VCaP (cell line): ENCODE measurements at regions not wholly inside any gene's neighbourhood (a gene's known extent, or its start where the extent isn't known, plus 50 kb on each side); places are given as distances from the start of the nearest gene placed in this dataset.
"Not testable (repeated sequence)": the region's sequence is repeated elsewhere in the genome, so short reads cannot be mapped to it uniquely, and the experiment has no call there.

ENCODE experiments used
- H3K27ac ChIP-seq: fragments of 450-650 bp; 2 replicates; pipeline ENCODE4 v1.5.1; 2017

DNA sequence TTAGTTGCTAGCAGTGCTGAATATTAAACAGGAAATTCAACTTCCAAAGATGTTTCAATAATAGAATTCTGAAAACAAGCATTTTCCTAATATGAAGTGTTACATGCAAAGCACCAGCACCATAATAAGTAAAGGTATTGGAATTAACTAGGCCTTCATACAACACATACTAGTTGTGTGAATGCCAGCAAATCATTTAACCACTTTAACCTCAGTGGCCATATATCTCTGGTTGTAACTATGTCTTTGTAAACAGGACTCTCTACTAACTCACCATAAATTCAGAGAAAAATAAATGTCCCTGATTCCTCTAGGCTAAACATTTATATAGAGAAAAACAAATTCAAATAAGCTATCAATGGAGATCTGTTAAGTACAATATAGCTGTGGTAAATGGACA, 175.7 kb upstream of the NBPF9 start:
- H3K27ac ChIP-seq = not testable (repeated sequence)

DNA sequence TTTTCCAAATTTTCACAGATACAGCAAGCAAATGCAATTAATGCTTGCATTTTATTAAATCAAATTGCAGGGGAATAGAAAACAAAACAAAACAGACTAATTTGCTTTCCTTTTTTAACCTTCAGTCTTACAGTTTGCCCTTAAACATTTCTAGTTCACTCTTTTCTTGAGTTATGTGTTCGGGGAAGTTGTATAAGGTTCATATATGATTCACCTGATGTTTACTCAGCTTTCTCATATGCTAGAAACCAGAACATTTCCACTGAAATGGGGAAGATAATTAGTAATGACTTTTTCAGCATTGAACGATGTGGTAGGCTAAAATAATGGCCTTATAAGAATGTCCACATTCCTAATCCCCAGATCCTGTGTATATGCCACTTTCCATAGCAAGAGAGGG, 176.2 kb upstream of the NBPF9 start:
- H3K27ac ChIP-seq = not testable (repeated sequence)

DNA sequence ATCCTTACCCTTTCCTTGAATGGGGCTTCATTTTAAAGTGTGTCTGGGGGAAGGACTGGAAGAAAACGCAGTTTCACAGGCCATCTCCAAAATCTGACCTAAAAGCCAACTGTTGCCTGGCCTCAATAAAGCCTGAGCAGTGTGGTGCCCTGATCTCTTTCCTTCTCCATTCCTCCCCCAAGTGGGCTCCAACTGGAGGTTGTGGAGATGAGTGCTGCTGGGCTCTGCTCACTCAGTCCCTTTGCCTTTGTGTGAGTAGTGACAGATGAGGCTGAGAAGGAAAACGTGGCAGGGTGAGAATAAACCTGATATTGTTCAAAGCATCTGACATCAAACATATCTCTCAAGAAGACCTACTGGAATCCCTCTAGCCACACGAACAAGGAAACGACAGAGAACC, 181.4 kb upstream of the NBPF9 start:
- not testable (repeated sequence) for H3K27ac ChIP-seq

DNA sequence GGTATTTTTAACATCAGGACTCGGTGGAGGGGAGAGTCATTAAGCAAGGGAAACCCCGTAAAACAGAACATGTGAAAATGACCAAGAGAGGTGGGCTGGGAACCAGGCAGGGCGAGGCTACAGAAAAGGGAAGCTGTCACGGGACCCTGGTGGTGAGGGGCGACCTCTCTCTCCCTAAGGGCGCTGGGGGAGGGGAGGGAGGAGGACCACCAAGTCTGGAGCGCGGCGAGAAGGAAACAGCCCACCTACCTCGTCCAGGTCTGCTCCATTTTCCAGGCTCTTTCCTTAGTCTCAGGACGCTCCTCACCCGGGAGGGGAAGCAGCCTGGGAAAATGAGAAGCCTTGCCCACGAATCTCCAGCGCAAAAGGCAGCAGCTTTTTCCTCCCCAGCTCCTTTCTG, 181.9 kb upstream of the NBPF9 start:
- not testable (repeated sequence) for H3K27ac ChIP-seq

DNA sequence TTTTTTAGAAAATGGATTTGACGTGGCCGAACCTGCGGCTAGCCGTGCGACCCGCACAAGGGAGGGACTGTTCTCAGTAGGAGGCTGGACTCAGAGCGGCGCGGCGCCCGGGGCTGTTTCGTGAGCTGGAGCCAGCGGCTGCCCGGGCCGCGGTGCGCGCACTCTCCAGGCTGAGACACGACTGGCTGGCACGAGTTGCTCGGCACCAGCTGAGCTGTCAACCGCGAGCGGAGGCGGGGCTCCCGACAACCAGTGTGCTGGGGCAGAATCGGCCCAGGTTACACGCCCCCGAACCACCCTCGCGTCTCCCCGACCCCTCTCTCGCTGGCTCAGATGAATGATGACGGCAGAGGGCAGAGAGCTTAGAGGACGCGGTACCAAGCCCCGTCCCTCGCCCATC, 182.3 kb upstream of the NBPF9 start:
- not testable (repeated sequence) for H3K27ac ChIP-seq

DNA sequence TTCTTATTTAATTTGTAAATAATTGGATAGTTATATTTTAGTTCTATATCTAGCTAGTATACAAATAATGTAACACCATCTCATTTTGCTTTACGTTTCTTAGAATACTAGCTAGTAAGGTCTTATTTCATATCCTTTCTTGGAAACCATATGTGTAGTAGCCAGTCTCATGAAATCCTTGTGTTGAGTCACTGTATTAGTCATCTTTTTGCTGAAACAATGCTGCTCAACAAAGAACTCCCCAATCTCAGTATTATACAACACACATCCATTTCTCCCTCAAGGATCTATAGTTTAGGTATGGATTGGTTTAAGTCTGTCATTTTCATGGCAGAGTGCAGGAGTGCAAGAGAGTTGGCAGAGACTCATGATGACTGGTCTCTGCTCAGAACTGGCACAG, 185.2 kb upstream of the NBPF9 start:
- H3K27ac ChIP-seq = not testable (repeated sequence)

DNA sequence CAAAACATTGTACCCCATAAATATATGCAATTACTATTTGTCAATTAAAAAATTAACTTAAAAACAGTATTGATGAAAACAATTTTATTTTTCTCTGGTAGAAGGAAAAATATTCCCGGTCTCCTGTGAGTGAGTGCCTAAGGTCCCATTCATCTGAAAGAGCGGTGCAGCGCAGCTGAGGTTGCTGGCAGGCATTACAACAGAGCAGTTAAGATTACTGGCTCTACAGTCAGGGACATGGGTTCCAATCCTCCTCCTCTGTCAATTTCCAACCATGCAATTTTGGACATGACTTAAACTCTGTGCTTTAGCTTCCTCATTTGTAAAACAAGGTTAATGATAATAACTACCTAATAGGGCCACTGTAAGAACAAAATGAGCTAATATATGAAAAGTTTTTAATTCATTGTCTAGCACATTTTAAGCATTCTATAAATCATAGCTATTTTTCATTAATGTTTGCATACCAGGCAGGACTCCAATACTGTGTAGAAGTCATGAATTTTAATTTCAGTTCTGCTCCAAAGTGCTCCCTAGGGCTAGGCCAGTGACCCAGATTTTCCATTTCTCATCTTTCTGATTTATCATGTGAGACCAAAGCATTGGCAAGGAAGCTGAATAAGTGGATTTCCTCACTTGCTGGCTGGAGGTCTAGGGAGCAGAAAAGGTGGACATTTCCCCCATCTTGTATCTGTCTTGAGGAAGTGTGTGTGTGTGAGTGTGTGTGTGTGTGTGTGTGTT, 174.2 kb upstream of the NBPF19 start:
- H3K27ac ChIP-seq = not testable (repeated sequence)

DNA sequence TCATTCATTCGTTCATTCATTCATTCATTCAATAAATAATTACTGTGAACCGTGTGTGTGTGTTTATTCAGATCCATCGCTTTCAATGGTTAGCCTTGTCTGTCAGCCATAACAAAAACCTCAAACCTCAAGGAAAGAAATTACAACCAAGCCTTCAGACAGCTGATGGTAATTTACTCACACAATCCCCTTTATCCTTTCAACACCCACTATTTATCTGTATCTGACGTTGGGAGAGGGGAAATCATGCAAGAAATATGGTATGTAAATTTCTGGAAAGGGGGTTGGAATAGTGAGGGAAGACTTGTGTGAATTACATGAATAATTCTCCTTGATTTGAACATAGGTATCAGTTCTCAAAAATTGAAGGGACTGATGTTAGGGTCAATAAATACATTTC, 173.6 kb upstream of the NBPF19 start:
- not testable (repeated sequence) for H3K27ac ChIP-seq

DNA sequence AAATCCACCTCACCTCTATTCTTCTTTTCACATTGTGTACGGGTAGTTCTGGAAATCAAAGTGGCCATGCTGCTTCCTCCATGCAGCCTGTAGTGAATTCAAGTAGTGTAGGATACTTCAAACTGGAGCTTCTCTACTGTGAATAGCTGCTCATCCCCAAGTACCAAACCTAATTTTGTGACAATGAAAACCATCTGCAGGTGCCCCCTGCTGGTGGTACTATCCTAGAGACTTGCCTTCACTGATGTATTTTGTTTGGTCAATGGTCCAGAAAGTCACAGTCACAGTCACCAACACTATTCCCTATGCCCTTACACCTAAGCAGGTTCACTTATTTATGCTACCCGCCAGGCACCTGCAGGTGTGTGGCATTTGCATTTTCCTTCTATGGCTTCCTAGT, 170.0 kb upstream of the NBPF19 start:
- H3K27ac ChIP-seq = not testable (repeated sequence)

DNA sequence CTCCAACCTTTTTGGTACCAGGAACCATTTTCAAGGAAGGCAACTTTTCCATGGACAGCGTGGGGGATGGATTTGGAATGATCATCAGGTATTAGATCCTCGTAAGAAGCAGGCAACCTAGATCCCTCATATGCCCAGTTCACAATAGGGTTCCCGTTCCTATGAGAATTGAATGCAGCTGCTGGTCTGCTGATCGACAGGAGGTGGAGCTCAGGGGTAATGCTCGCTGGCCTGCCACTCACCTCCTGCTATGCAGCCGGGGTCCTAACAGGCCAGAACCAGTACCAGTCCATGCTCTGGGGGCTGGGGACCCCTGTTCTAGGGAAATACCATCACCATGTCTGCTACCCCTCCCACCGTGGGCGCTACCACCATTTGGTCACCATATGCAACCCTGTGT, 167.2 kb upstream of the NBPF19 start:
- H3K27ac ChIP-seq = not testable (repeated sequence)

DNA sequence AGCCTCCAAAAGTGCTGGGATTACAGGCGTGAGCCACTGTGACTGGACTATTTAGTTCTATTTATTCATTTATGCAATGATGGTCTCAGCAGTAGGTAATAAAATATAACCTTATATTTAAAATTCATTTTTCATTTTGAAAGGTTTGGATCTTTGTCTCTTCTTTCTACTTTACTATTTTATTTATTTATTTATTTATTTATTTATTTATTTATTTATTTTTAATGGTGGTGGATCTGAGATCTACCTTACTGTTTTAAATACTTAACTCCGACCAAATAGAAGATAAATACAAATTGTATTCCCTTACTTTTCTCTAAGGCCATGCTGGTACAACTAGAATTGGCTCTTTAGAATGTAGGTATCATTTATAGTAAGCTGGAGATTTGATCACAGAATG, 159.9 kb upstream of the NBPF19 start:
- not testable (repeated sequence) for H3K27ac ChIP-seq

DNA sequence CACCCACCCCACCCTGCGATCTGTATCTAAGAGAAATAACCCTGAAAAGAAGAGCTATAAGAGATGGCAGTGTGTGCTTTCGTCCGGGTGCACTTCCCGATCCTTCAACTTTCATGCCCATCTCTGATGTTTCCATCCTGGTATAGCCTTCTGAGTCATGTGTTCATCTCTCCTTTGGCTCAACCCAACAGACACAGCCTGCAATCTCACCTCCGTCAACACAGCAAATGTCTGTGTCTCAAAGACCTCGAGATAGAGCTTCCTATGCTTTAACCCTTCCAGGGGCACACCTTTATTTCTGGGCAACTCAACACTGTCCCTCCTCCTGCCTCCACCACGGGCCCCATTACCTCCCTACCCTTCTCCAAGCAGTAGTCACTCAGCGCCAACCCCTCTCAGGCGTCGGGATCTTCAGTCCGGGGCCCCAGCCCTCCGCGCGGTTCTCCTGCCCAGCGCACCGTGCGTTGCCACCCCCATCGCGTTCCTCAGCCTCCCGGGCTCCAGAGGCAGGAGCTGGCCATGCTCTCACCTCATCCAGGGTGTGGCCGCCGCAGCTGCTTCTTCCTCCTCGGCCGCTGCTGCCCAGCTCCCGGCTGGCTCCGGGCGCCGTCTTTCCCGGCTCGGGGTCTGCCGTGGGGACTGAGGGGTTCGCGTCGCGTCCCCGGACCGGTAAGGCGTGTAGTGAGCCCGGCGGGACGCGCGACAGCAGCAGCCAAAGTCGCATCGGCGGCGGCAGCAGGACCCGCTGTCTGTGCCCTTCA, 153.7 kb upstream of the NBPF19 start:
- H3K27ac ChIP-seq = not testable (repeated sequence)

DNA sequence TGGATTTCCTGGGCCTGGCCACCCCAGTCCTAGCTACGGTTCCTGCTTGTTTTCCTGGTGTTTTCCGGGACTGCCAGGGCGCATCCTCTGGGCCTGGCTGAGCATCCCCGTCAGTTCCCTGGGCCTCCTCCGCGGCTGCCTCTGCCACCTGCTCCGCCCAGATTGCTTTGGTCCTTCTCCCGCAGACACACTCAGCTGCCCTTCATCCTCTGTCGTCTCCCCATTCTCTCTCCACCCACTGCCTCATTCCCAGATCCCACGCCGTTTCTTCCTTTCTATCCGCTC, 153.2 kb upstream of the NBPF19 start:
- not testable (repeated sequence) for H3K27ac ChIP-seq

DNA sequence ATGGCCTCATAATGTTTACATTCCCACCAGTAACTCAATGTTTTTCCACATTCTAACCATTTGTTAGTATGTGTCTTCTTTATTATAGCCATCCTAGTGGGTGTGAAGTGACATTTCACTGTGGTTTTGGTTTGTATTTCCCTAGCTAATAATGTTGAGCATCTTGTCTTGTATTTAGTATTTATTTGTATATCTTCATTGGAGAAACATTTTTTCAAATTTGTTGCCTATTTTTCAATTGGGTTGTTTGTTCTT, 144.8 kb upstream of the NBPF19 start:
- H3K27ac ChIP-seq = not testable (repeated sequence)

DNA sequence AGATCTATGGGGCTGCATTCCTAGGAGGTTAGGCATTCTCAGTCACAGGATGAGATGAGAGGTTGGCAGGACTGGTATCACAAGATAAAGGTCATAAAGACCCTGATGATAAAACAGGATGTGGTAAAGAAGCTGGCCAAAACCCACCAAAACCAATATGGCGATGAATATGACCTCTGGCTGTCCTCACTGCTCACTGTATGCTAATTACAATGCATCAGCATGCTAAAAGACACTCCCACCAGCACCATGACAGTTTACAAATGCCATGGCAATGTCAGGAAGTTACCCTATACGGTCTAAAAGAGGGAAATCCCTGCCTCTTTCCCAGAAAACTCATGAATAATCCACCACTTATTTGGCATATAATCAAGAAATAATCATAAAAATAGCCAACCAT, 138.8 kb upstream of the NBPF19 start:
- not testable (repeated sequence) for H3K27ac ChIP-seq

DNA sequence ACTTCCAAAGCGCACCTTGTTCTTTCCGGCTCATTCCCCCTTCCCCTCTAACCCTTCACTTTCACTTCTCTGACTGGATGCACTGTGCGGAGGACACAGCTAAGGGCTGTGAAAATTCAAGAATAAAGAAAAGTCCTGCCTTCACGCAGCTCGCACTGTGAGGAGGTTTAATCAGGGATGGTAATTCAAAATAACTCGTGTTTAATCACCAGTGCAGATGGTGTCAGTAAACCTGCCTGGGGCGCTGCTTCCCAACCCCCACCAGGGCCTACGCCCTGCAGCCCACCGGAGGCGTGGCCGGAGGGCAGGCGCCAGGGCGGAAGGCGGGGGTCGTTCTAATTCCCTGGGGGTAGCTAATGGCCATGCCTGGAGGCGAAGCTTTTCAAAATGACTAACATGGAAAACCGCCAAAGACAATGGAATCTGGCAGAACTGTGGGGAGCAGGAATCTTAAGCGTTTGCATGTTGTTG, 136.6 kb upstream of the NBPF19 start:
- H3K27ac ChIP-seq = not testable (repeated sequence)

DNA sequence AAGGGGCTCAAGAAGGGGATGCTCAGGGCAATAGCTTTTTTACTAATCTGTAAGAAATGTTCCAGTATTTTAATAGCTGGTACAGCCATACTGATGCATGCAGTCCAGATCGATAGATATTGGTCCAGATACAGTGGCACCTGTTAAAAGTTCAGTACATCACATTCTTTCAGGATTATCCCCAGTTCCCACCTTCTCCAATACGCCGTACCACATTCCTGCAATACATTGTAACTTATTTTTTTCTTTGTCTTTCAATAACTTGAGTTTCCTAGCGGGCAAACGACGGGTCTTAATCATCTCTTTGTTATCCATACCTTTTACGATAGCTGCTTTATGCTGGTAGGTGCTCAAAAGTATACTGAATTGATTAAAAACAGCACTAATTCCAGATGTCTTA, 136.1 kb upstream of the NBPF19 start:
- not testable (repeated sequence) for H3K27ac ChIP-seq

DNA sequence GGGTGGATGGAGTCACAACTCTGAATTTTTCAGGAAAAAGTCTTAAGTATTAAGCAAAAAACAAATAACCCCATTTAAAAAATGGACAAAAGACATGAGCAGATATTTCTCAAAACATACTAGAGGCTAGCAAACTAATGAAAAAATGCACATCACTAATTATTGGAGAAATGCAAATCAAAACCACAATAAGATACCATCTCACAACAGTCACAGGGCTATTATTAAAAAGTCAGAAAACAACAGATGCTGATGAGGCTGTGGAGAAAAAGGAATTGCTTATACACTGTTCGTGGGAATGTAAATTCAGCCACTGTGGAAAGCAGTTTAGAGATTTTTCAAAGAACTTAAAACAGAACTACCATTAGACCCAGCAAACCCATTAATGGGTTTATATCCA, 125.4 kb upstream of the NBPF19 start:
- H3K27ac ChIP-seq = not testable (repeated sequence)

DNA sequence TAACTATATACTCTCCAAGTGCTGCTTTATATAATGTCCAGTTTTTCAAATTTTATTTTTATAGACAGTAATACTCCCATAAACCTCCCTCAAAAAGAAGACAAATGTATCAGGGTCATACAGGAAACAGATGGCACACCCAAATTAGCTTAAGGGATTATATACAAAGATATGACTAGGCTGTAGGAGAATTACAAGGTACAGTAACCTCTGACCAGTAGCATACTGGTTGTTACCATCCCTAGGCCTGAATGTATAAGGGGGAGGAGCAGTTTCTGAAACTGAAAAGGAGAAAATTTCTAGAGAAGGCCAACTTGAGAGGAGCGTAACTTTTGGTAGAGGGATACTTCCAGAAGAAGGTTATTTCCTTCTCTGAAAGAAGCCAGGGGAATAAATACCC, 122.6 kb upstream of the NBPF19 start:
- not testable (repeated sequence) for H3K27ac ChIP-seq

DNA sequence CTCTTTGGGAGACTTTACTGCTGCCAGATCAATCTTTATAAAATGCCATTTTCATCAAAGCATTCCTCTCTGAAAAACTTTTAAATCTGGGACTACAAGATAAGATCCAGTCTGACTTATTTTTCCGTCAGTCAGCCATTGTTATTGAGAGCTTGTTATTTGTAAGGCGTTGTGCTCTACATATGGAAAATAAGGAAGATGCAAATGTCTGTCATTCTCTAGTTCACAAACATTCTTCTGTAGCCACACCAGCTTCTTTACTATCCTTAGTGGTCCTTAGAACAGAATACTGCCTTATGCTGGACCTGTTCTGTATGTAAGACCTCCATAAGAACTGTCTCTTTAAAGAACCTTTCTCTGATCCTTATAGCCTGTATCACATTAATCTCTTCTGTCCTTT, 120.3 kb upstream of the NBPF19 start:
- H3K27ac ChIP-seq = not testable (repeated sequence)

DNA sequence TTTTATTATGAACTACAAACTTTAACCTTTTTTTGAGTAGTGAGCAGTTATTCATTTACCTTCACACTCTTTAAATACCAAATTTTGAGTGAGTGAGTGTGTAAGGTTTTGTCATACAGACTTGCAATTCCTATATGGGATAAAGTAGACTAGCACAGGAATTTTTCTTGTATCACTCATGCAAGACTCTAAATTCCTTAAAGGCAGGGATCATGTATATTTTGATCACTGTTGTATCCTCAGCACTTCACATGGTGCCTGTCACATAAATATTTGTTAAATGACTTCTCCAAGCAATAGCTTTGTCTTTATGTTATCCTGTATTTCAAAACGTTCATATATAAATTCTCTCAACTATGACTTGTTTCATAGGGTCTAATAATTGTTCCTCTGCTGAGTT, 119.1 kb upstream of the NBPF19 start:
- H3K27ac ChIP-seq = not testable (repeated sequence)

DNA sequence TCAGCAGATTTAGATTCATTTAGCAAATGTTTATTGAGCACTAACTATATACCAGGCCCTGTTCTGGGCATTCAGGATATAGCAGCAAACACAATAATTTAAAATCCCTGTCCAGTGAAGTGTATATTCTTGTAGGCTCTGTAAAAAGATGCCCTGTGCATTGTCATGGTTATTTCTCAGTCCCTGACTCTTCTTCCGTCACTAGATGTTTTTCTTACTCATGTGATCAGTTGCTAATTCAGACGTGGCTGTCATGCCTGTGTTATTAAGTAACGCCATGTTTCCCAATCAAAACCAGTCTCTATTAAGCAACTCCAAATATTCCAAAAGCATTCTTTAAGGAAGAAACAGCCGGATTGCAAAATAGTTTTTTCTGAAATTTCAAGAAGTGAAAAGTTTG, 118.7 kb upstream of the NBPF19 start:
- not testable (repeated sequence) for H3K27ac ChIP-seq

DNA sequence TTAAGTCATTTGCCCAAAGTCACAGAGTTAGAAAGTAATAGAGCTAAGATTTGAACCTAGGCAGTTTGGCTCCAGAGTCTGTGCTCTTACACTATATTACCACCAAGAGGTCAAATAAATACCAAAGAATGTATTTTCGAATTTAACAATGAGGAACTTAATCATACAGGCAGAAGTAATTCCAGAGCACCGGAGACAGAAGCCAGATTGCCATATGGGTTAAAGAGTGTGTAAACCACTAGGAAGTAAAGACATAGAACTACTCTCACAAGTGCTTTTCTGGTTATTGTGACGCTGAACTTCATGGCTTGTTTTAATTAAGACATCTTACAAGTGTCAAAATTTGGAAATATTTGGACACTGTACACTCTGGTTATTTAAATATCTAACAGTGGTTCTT, 114.5 kb upstream of the NBPF19 start:
- not testable (repeated sequence) for H3K27ac ChIP-seq

DNA sequence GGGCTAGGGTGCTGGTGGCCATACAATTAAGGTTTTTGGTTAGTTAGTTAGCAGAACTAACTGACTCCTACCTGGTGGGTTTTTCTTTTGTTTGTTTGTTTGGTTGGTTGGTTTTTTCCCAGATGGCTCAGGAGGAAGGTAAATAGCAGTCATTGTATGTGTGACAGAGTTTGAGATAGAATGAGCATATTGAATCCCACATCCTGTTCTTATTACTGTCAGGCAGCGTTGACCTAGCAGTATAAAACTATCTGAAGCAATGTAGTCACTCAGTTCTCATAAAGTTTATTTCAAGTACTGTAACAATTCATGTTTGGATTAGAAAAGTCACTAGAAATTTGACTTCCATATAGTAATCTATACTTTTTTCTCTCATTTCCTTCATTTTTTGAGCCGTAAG, 113.5 kb upstream of the NBPF19 start:
- not testable (repeated sequence) for H3K27ac ChIP-seq
